DND-41 (cell line): ENCODE measurements at regions not wholly inside any gene's neighbourhood (a gene's known extent, or its start where the extent isn't known, plus 50 kb on each side); places are given as distances from the start of the nearest gene placed in this dataset.

Experiments used
- ATAC-seq: fragments of 200-7000 bp; cut with Tn5 transposase; 3 replicates; pipeline ENCODE4 v1.9.1; 2021; ENCODE audit warnings: low read depth; ENCODE audit not compliant: insufficient read depth
- DNase-seq: peaks from one replicate; pipeline ENCODE4 v3.0.0-alpha.2; 2020
- H2AFZ ChIP-seq: 2 replicates; pipeline ENCODE4 v1.6.0; 2012; ENCODE audit warnings: low read depth, low read length
- H3K27ac ChIP-seq: 2 replicates; pipeline ENCODE4 v1.5.1; 2012; ENCODE audit warnings: low read length, inconsistent platforms
- H3K27me3 ChIP-seq: fragments of 200-600 bp; sonication (generic); 2 replicates; pipeline ENCODE4 v1.6.0; 2012; ENCODE audit warnings: low read length, mild to moderate bottlenecking, inconsistent platforms; ENCODE audit not compliant: insufficient read depth, poor library complexity
- H3K36me3 ChIP-seq: 2 replicates; pipeline ENCODE4 v1.5.1; 2012; ENCODE audit warnings: low read length, inconsistent platforms; ENCODE audit not compliant: insufficient read depth
- H3K4me1 ChIP-seq: 2 replicates; pipeline ENCODE4 v1.5.1; 2012; ENCODE audit warnings: mild to moderate bottlenecking, low read length; ENCODE audit not compliant: insufficient read depth
- H3K4me2 ChIP-seq: 2 replicates; pipeline ENCODE4 v1.6.0; 2012; ENCODE audit warnings: mild to moderate bottlenecking, moderate library complexity, low read length, inconsistent platforms; ENCODE audit not compliant: insufficient read depth
- H3K4me3 ChIP-seq, 2 experiments: fragments of 200-600 bp in 1 of 2; shearing (Covaris generic) in 1 of 2; 2 replicates each; pipeline ENCODE4 v1.5.1; 2012 to 2016; ENCODE audit warnings: inconsistent platforms in 2 of 2, low read length in 2 of 2, mild to moderate bottlenecking in 2 of 2, low read depth in 1 of 2, moderate library complexity in 1 of 2
- H3K79me2 ChIP-seq: 2 replicates; pipeline ENCODE4 v1.6.0; 2012; ENCODE audit warnings: low read length, inconsistent platforms; ENCODE audit not compliant: insufficient read depth
- H3K9ac ChIP-seq: 2 replicates; pipeline ENCODE4 v1.6.0; 2012; ENCODE audit warnings: low read depth, mild to moderate bottlenecking, inconsistent platforms, low read length, moderate library complexity
- H3K9me3 ChIP-seq: 2 replicates; pipeline ENCODE4 v1.5.1; 2012; ENCODE audit warnings: low read length, moderate library complexity, mild to moderate bottlenecking, inconsistent platforms; ENCODE audit not compliant: insufficient read depth, severe bottlenecking
- H4K20me1 ChIP-seq: 2 replicates; pipeline ENCODE4 v1.6.0; 2012; ENCODE audit warnings: low read length; ENCODE audit not compliant: insufficient read depth
- CTCF ChIP-seq: IDR thresholded peaks from 2 replicates; pipeline ENCODE4 v1.5.1; 2012; ENCODE audit warnings: borderline replicate concordance, low read length, moderate library complexity, mild to moderate bottlenecking; ENCODE audit not compliant: poor library complexity, severe bottlenecking; ENCODE audit errors: extremely low read depth
- EZH2 ChIP-seq: IDR thresholded peaks from 3 replicates; pipeline ENCODE4 v1.6.1; 2012; ENCODE audit warnings: borderline replicate concordance, low read depth, mild to moderate bottlenecking, moderate library complexity, low read length, inconsistent platforms; ENCODE audit not compliant: severe bottlenecking

GRCh38 chrX:88883200-88883599, 136.2 kb downstream of the CPXCR1 start:
- no peaks in the 10 kb centered on the region for H3K9me3 ChIP-seq
- H3K9ac ChIP-seq: no peak overlapping the region
- H3K79me2 ChIP-seq: no peaks in the 10 kb centered on the region
- no peaks in the 10 kb centered on the region for H3K36me3 ChIP-seq
- no peak for TF ChIP-seq EZH2
- TF ChIP-seq CTCF: no peak
- H3K4me1 ChIP-seq: no peaks in the 10 kb centered on the region
- H4K20me1 ChIP-seq: no peaks in the 10 kb centered on the region
- H2AFZ ChIP-seq: no peak overlapping the region
- no peak overlapping the region for H3K4me3 ChIP-seq
- H3K27ac ChIP-seq: no peak overlapping the region
- ATAC-seq (no peak), DNase-seq (no peak)
- no peaks in the 10 kb centered on the region for H3K27me3 ChIP-seq
- no peak overlapping the region for H3K4me2 ChIP-seq

GRCh38 chrX:88886908-88887307, 139.9 kb downstream of the CPXCR1 start:
- no peak for ATAC-seq
- Histone ChIP-seq H3K27ac (no peak overlapping the region), H3K9me3 (no peaks in the 10 kb centered on the region), H3K27me3 (no peaks in the 10 kb centered on the region), H3K79me2 (no peaks in the 10 kb centered on the region), H3K4me1 (no peaks in the 10 kb centered on the region), H3K9ac (no peak overlapping the region), H2AFZ (no peak overlapping the region), H4K20me1 (no peaks in the 10 kb centered on the region), H3K36me3 (no peaks in the 10 kb centered on the region), H3K4me3 (no peak overlapping the region), H3K4me2 (no peak overlapping the region)
- DNase-seq: no peak
- TF ChIP-seq EZH2: no peak

GRCh38 chrX:88903989-88904718, 157.1 kb downstream of the CPXCR1 start:
- peak; percentile 37; the same call in 1 of the 3 replicates for ATAC-seq
- Histone ChIP-seq H3K9me3 (no peaks in the 10 kb centered on the region), H3K36me3 (no peaks in the 10 kb centered on the region), H3K27ac (no peak overlapping the region), H3K27me3 (no peaks in the 10 kb centered on the region), H3K4me3 (no peak overlapping the region), H2AFZ (no peak overlapping the region), H3K79me2 (no peaks in the 10 kb centered on the region), H3K9ac (no peak overlapping the region), H3K4me1 (no peaks in the 10 kb centered on the region), H3K4me2 (no peak overlapping the region), H4K20me1 (no peaks in the 10 kb centered on the region)
- no peak for DNase-seq
- TF ChIP-seq CTCF (no peak), EZH2 (no peak)

GRCh38 chrX:88908056-88908455, 161.0 kb downstream of the CPXCR1 start:
- Histone ChIP-seq H3K27me3 (no peaks in the 10 kb centered on the region), H3K79me2 (no peaks in the 10 kb centered on the region), H2AFZ (no peak overlapping the region), H3K9ac (no peak overlapping the region), H3K4me2 (no peak overlapping the region), H3K36me3 (no peaks in the 10 kb centered on the region), H3K4me3 (no peak overlapping the region), H3K4me1 (no peaks in the 10 kb centered on the region), H3K27ac (no peak overlapping the region), H3K9me3 (no peaks in the 10 kb centered on the region), H4K20me1 (no peaks in the 10 kb centered on the region)
- no peak for DNase-seq
- ATAC-seq: no peak
- no peak for TF ChIP-seq EZH2
- no peak for TF ChIP-seq CTCF
